ENCODE measurements at regions not wholly inside any gene's neighbourhood (a gene's known extent, or its start where the extent isn't known, plus 50 kb on each side); places are given as distances from the start of the nearest gene placed in this dataset.
"Not testable (repeated sequence)": the region's sequence is repeated elsewhere in the genome, so short reads cannot be mapped to it uniquely, and the experiment has no call there.

- CTCF ChIA-PET = no interaction called here
- TF ChIP-seq, protein P1, sequence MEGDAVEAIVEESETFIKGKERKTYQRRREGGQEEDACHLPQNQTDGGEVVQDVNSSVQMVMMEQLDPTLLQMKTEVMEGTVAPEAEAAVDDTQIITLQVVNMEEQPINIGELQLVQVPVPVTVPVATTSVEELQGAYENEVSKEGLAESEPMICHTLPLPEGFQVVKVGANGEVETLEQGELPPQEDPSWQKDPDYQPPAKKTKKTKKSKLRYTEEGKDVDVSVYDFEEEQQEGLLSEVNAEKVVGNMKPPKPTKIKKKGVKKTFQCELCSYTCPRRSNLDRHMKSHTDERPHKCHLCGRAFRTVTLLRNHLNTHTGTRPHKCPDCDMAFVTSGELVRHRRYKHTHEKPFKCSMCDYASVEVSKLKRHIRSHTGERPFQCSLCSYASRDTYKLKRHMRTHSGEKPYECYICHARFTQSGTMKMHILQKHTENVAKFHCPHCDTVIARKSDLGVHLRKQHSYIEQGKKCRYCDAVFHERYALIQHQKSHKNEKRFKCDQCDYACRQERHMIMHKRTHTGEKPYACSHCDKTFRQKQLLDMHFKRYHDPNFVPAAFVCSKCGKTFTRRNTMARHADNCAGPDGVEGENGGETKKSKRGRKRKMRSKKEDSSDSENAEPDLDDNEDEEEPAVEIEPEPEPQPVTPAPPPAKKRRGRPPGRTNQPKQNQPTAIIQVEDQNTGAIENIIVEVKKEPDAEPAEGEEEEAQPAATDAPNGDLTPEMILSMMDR (IDR thresholded peaks at IDR 0.05; ENCODE audit: control extremely low read depth, extremely low read depth, low read depth, missing control alignments) = no peak
- no peak for DNase-seq (ENCODE audit: extremely low spot score)
- POLR2A ChIA-PET = no interaction called here
Observed at GRCh38 chr11:134944131-134944530, 532.1 kb upstream of the B3GAT1 start.

- ChIA-PET POLR2A (no interaction called here), CTCF (no interaction called here)
- no peak for DNase-seq (ENCODE audit: extremely low spot score)
- TF ChIP-seq, protein P1 (IDR thresholded peaks at IDR 0.05; ENCODE audit: control extremely low read depth, extremely low read depth, low read depth, missing control alignments) = no peak
Observed at GRCh38 chr11:134943544-134943943, 531.5 kb upstream of the B3GAT1 start.

- CTCF ChIA-PET = no interaction called here
- POLR2A ChIA-PET = no interaction called here
- TF ChIP-seq, protein P1 (IDR thresholded peaks at IDR 0.05; ENCODE audit: control extremely low read depth, extremely low read depth, low read depth, missing control alignments) = no peak
- no peak for DNase-seq (ENCODE audit: extremely low spot score)
Observed at GRCh38 chr11:134942681-134943080, 530.6 kb upstream of the B3GAT1 start.

DNA sequence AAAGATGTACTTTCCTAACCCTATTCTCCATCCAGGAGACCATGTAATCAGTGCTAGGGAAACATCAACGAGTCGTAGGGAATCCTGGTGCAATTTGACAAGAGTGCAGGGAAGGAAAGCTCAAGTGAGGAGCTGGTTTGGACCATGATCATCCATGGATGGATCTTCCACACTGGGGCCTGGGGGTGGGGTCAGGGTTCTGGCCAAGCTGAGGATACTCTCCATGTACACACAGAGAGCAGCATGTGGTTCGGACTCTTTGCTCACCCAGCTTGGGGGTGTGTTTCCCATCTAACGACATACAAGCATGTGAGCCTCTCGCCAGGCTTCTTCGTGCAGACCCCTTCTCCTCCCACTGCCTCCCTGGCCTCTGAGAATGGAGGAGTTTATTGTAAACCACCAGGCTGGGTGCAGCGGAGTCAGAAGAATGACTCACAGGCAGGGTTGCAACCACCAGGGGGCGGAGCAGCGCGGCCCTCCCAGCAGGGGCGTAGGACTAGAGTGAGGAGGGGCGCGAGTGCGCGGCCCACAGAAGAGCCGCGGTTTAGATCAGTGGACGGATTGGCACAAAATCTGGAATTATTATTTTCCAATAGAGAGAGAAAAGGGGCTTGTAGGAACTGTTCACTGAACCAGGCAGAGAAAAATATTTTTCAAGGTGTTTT, 530.0 kb upstream of the B3GAT1 start:
- POLR2A ChIA-PET; DNase-seq (ENCODE audit: extremely low spot score); CTCF ChIA-PET: not testable (repeated sequence)

DNA sequence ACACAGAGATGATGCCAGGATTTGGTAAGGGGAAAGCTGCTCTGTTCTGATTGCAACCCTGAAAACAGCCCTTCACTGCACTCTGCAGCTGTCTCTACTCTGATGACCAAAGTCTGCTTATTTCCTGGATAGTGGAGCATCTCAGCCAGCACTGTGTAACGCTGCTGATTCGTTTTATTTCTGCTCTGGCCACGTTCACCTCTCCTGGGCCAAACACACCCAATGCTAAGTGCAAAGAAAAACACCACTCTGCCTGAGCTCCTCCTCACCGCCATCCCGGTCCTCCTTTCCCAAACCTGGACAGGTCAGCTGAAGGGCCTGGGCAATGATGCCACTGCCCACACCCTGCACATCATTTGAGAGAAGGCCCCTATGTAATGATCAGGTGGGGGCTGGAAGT, 529.3 kb upstream of the B3GAT1 start:
- TF ChIP-seq, protein P1 (IDR thresholded peaks at IDR 0.05; ENCODE audit: control extremely low read depth, extremely low read depth, low read depth, missing control alignments) = no peak
- CTCF ChIA-PET = no interaction called here
- DNase-seq (ENCODE audit: extremely low spot score) = no peak
- POLR2A ChIA-PET = no interaction called here

DNA sequence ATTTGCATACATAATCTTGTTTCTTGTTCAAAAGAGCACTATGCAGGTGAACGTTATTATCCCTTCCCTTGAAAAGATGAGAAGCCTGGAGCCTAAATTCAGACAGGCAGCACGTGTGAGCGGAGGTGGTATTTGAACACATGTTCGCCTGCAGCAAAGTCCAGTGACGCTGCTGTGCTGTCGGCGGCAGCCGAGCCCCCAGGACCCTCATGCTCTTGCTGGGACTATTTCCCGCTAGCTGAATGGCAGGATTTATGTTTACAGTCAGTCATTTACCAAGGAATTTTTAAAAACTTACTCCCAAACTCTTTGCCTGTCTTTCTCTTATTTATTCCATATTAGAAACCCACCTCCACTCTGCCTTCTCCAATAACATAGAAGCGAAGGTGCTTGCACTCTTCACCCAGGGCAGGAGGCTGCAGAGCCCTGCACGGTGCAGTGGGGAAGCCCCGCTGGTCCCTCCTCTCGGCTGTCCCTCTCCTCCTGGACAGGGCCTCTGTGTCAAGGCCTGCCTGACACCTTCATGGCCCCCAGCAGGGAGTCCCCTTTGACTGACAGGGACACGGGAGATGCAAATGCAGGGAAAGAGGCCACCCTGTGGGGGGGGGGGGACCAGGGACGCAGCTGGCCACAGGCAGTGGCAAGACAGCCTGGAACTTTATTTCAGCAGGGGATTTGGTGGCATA, 528.5 kb upstream of the B3GAT1 start:
- TF ChIP-seq, protein P1 (IDR thresholded peaks at IDR 0.05; ENCODE audit: control extremely low read depth, extremely low read depth, low read depth, missing control alignments) = no peak
- no peak for DNase-seq (ENCODE audit: extremely low spot score)
- CTCF ChIA-PET = no interaction called here
- POLR2A ChIA-PET = no interaction called here

GRCh38 chr11:134939905-134940304, 527.9 kb upstream of the B3GAT1 start:
- DNase-seq (ENCODE audit: extremely low spot score) = no peak
- ChIA-PET CTCF (no interaction called here), POLR2A (no interaction called here)
- TF ChIP-seq, protein P1 (IDR thresholded peaks at IDR 0.05; ENCODE audit: control extremely low read depth, extremely low read depth, low read depth, missing control alignments) = no peak

Data from GM10248 (cell line).